Panc1 (cell line): ENCODE measurements at regions not wholly inside any gene's neighbourhood (a gene's known extent, or its start where the extent isn't known, plus 50 kb on each side); places are given as distances from the start of the nearest gene placed in this dataset.

Source experiments
- ATAC-seq: fragments of 200-7000 bp; cut with Tn5 transposase; 2 replicates; pipeline ENCODE4 v1.9.1; 2020; ENCODE audit warnings: mild to moderate bottlenecking, moderate library complexity
- BruUV-seq: library from RNA; stranded (reverse); fragments of 400-500 nt; replicated peaks from 2 replicates; lab custom pipeline; 2021; lab: Mats Ljungman, UMichigan
- CTCF ChIA-PET: fragments of 300-600 bp; sonication (Branson Sonifier 250); formaldehyde crosslinking; loops from one replicate; lab custom pipeline; 2022; ENCODE audit warnings: antibody characterized with exemption; lab: Charles Lee
- POLR2A ChIA-PET: fragments of 300-600 bp; sonication (Branson Sonifier 250); formaldehyde crosslinking; loops from one replicate; lab custom pipeline; 2022; ENCODE audit warnings: antibody characterized with exemption; lab: Charles Lee
- DNase-seq: peaks from one replicate; pipeline ENCODE4 v3.0.0-alpha.2; 2010; ENCODE audit warnings: low read depth, low spot score
- H3K27ac ChIP-seq: 2 replicates; pipeline ENCODE4 v1.5.1; 2011; ENCODE audit warnings: mild to moderate bottlenecking, low read length, inconsistent platforms
- H3K27me3 ChIP-seq: fragments of 200-500 bp; sonication (Bioruptor generic); 2 replicates; pipeline ENCODE4 v1.6.0; 2014; ENCODE audit warnings: low read length, inconsistent platforms; ENCODE audit not compliant: control insufficient read depth, insufficient read depth
- H3K36me3 ChIP-seq: fragments of 200-500 bp; sonication (Bioruptor generic); 2 replicates; pipeline ENCODE4 v1.5.1; 2014; ENCODE audit warnings: inconsistent platforms, mild to moderate bottlenecking, low read length, moderate library complexity; ENCODE audit not compliant: control insufficient read depth, insufficient read depth
- H3K4me1 ChIP-seq: 2 replicates; pipeline ENCODE4 v1.5.1; 2011; ENCODE audit warnings: inconsistent platforms, mild to moderate bottlenecking, low read length, moderate library complexity; ENCODE audit not compliant: control insufficient read depth, insufficient read depth
- H3K4me3 ChIP-seq, 2 experiments: 2 replicates each; pipeline ENCODE4 v1.5.1; 2011 to 2012; ENCODE audit warnings: low read depth in 2 of 2, low read length in 2 of 2, mild to moderate bottlenecking in 2 of 2, inconsistent platforms in 1 of 2, moderate library complexity in 1 of 2
- H3K9me3 ChIP-seq: fragments of 200-500 bp; sonication (Bioruptor generic); 2 replicates; pipeline ENCODE4 v1.5.1; 2014; ENCODE audit warnings: low read depth, mild to moderate bottlenecking, inconsistent platforms, low read length, moderate library complexity; ENCODE audit not compliant: control insufficient read depth, insufficient read depth
- CTCF ChIP-seq: fragments of 450-650 bp; IDR thresholded peaks from 2 replicates; pipeline ENCODE4 v1.5.1; 2017; ENCODE audit warnings: mild to moderate bottlenecking
- POLR2AphosphoS5 ChIP-seq: IDR thresholded peaks from 2 replicates; pipeline ENCODE4 v1.6.1; 2012; ENCODE audit warnings: mild to moderate bottlenecking, low read depth, low read length, moderate library complexity
- REST ChIP-seq, 2 experiments: IDR thresholded peaks; 2 replicates each; pipeline ENCODE4 v1.6.1; 2011 to 2012; ENCODE audit warnings: low read depth in 2 of 2, control low read depth in 1 of 2, low read length in 1 of 2, mild to moderate bottlenecking in 1 of 2, moderate library complexity in 1 of 2; ENCODE audit not compliant: insufficient read depth in 1 of 2
- SIN3A ChIP-seq: IDR thresholded peaks from 2 replicates; pipeline ENCODE4 v1.6.1; 2012; ENCODE audit warnings: low read depth, mild to moderate bottlenecking, low read length, moderate library complexity, borderline replicate concordance; ENCODE audit not compliant: insufficient read depth
- TCF7L2 ChIP-seq: IDR thresholded peaks from 2 replicates; pipeline ENCODE4 v1.6.1; 2011; ENCODE audit warnings: mild to moderate bottlenecking, low read depth, low read length, inconsistent platforms
- in situ Hi-C: cut with HindIII; loops from 2 replicates; pipeline ENCODE4 v1.10.0; 2016; ENCODE audit warnings: low sequenced_read_pairs, low pct_unique_long_range_greater_than_20kb
- intact Hi-C: fragments of 100-400 bp; cut with micrococcal nuclease; formaldehyde crosslinking; loops from one replicate; pipeline ENCODE4 v1.10.0; 2022; ENCODE audit not compliant: unreplicated experiment

- Histone ChIP-seq H3K4me1 (no peaks in the 10 kb centered on the region), H3K4me3 (no peak overlapping the region), H3K27me3 (peaks cover 2% of the 10 kb centered on the region; the same call in 1 of the 2 replicates), H3K27ac (no peak overlapping the region), H3K36me3 (no peaks in the 10 kb centered on the region), H3K9me3 (no peaks in the 10 kb centered on the region)
- DNase-seq (no peak), ATAC-seq (no peak)
- intact Hi-C loops (no loop called here), in situ Hi-C loops (no loop called here)
- no peak; the same call in 1 of the 2 replicates for TF ChIP-seq CTCF
- TF ChIP-seq SIN3A, result no peak
- no TSS peak for BruUV-seq
- ChIA-PET CTCF (no interaction called here), POLR2A (no interaction called here)
These were observed 93.6 kb upstream of the DEPDC1 start for GRCh38 chr1:68590473-68590872.

- intact Hi-C loops, result no loop called here
- no peak overlapping the region for H3K4me3 ChIP-seq
- ChIA-PET CTCF (no interaction called here), POLR2A (no interaction called here)
- H3K27me3 ChIP-seq, result peaks cover 2% of the 10 kb centered on the region; the same call in 1 of the 2 replicates
- H3K4me1 ChIP-seq, result no peaks in the 10 kb centered on the region
- no TSS peak for BruUV-seq
- DNase-seq, result no peak
- H3K27ac ChIP-seq, result no peak overlapping the region
- in situ Hi-C loops, result no loop called here
- H3K36me3 ChIP-seq, result no peaks in the 10 kb centered on the region
- TF ChIP-seq CTCF (no peak), TCF7L2 (no peak), POLR2AphosphoS5 (no peak), REST (IDR thresholded peaks at IDR 0.05; ENCODE audit: insufficient read depth in 1 of 2, low read depth in 2 of 2, low read length in 1 of 2) (no peak)
- no peaks in the 10 kb centered on the region for H3K9me3 ChIP-seq
- no peak for ATAC-seq
These were observed 98.0 kb upstream of the DEPDC1 start for GRCh38 chr1:68594851-68595250.
